Lower lobe of right lung (tissue), 2 donors: ENCODE measurements at regions not wholly inside any gene's neighbourhood (a gene's known extent, or its start where the extent isn't known, plus 50 kb on each side); places are given as distances from the start of the nearest gene placed in this dataset.

Source experiments
- ATAC-seq, 2 donors: fragments of 200-7000 bp; cut with Tn5 transposase; one replicate each; pipeline ENCODE4 v1.9.1; 2020 to 2022; ENCODE audit warnings: mild to moderate bottlenecking in 2 of 2, moderate library complexity in 2 of 2
- DNase-seq: peaks from one replicate; pipeline ENCODE4 v3.0.0-alpha.2; 2020
- H3K27ac ChIP-seq: fragments of 200-600 bp; one replicate; pipeline ENCODE4 v1.8.0; 2022
- H3K27me3 ChIP-seq: fragments of 200-600 bp; one replicate; pipeline ENCODE4 v1.8.0; 2022; ENCODE audit warnings: low read depth
- H3K36me3 ChIP-seq: fragments of 200-600 bp; one replicate; pipeline ENCODE4 v1.8.0; 2022; ENCODE audit warnings: mild to moderate bottlenecking
- H3K4me1 ChIP-seq: fragments of 200-600 bp; one replicate; pipeline ENCODE4 v1.8.0; 2022
- H3K4me3 ChIP-seq: fragments of 200-600 bp; one replicate; pipeline ENCODE4 v1.8.0; 2022; ENCODE audit warnings: mild to moderate bottlenecking
- H3K9me3 ChIP-seq: fragments of 200-600 bp; one replicate; pipeline ENCODE4 v1.8.0; 2022
- CTCF ChIP-seq: fragments of 200-600 bp; IDR thresholded peaks from one replicate; pipeline ENCODE4 v1.8.0; 2022; ENCODE audit warnings: antibody characterized with exemption, mild to moderate bottlenecking
- intact Hi-C: fragments of 100-400 bp; cut with DNase I; formaldehyde crosslinking; loops from one replicate; pipeline ENCODE4 v1.11.0; 2022
- donor health status: DM: no; HTN: yes; CAD: no; lungs with severe emphysema.

- Histone ChIP-seq H3K27ac (no peak overlapping the region), H3K4me3 (no peak overlapping the region), H3K27me3 (no peaks in the 10 kb centered on the region), H3K4me1 (no peaks in the 10 kb centered on the region), H3K9me3 (no peaks in the 10 kb centered on the region), H3K36me3 (no peaks in the 10 kb centered on the region)
- no peak for TF ChIP-seq CTCF
- DNase-seq, result no peak
- intact Hi-C loops, result no loop called here
- ATAC-seq, result no peak
Observed at GRCh38 chr10:124262971-124263370, 155.8 kb downstream of the OAT start.

DNA sequence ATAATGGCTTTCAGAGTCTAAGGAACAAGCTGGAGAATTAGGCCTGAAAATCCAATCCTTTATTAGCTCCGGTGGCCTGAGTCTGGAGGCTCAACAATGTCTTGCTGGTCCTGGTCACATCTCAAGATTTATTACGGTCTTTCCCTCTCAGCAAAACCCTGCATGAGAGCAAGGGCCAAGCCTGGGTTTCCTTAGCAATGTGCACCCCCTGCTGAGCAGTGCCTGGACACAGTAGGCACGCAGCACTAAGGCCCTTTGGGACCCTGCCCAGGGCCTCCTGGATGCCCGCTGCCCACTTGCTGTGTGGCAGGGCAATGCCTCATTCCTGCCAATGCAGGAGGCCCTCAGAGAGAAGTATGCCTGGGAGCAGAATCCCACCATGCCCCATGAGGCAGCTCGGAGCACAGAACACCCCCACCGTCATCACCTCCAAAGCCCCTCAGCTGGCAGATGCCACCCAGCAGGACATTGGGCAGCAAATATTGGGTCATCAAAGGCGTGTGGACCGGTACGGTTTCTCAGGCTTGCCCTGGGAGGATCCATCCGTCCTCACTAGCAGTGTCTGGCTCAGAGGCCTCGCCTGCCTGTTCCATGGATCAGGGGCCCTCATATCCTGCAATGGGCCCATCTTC is 156.4 kb downstream of the OAT start:
- Histone ChIP-seq H3K9me3 (no peaks in the 10 kb centered on the region), H3K27me3 (no peaks in the 10 kb centered on the region), H3K4me3 (no peak overlapping the region), H3K27ac (no peak overlapping the region), H3K36me3 (no peaks in the 10 kb centered on the region), H3K4me1 (no peaks in the 10 kb centered on the region)
- intact Hi-C loops, result no loop called here
- no peak for DNase-seq
- ATAC-seq, result no peak
- peak; percentile 20 for TF ChIP-seq CTCF

DNA sequence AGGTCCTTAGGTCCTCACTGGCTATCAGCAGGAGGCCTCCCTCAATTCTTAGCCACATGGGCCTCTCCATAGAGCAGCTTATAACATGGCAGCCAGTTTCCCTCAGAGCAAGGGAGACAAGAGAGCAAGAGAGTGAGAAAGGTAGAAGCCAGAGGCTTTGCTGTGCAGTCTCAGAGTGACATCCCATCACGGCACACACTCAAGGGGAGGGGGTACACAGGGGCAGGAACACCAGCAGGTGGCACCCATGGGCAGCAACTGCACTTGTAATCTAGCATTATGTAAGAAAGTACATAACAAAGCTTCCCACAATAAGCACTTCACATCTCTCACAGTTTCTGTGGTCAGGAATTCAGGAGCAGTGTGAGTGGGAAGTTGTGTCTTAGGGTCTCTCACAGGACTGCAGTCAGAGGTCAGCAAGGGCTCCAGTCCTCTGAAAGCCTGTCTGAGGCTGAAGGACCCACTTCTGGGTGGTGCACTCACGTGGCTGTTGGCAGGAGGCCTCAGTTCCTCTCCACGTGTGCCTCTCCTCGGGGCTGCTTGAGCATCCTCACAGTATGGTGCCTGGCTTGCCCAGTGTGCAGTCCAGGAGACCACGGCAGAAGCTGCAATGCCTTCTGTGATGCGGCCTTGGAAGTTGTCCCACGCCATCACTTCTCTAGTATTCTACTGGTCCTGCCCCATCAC is 159.4 kb downstream of the OAT start:
- TF ChIP-seq CTCF, result no peak
- H3K36me3 ChIP-seq, result no peaks in the 10 kb centered on the region
- H3K4me3 ChIP-seq, result no peak overlapping the region
- no peaks in the 10 kb centered on the region for H3K9me3 ChIP-seq
- intact Hi-C loops, result no loop called here
- no peaks in the 10 kb centered on the region for H3K4me1 ChIP-seq
- DNase-seq (peak; percentile 46), ATAC-seq (peak; percentile 18 to 25)
- no peaks in the 10 kb centered on the region for H3K27me3 ChIP-seq
- H3K27ac ChIP-seq, result no peak overlapping the region

DNA sequence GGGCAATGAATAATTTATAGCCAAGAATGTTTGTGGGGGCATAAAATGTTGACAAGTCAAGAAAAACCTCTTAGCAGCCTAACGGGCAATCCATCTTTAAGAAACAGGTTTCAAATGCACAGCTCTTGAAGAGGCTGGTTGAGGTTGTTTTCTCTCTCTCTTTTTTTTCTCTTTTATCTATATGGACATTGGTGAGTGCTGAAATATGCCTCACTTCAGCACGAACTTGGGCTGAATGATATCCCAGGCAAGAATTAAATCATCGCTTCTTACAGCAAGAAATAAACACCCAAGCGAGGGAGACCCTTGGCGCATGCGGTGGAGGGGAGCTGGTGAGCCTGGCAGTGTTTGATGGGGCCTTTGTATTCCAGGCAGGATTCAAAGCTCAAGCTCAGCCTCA is 160.9 kb downstream of the OAT start:
- no peak for TF ChIP-seq CTCF
- intact Hi-C loops, result no loop called here
- Histone ChIP-seq H3K27me3 (no peaks in the 10 kb centered on the region), H3K4me1 (no peaks in the 10 kb centered on the region), H3K4me3 (no peak overlapping the region), H3K27ac (no peak overlapping the region), H3K36me3 (no peaks in the 10 kb centered on the region), H3K9me3 (no peaks in the 10 kb centered on the region)
- DNase-seq, result peak; percentile 14
- no peak for ATAC-seq

DNA sequence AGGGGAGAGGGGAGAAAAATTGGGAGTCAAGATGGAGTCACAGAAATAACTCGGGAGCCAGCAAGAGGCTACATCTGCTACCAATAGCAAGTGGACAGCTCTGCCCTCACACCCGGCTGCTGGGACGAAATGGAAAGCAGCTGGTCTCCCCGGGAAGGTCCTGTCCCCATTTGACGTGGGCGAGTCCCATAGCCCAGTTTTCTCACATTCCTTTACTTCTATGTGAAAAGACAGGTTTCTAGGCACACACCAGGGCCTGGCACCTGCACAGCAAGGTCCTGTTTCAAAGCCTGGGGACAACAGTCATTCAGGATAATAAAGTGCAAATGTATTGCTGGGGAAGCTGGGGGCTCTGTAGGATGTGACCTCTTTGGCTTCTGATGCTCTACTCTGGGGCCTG is 162.6 kb downstream of the OAT start:
- no peak for DNase-seq
- ATAC-seq, result no peak
- Histone ChIP-seq H3K9me3 (no peaks in the 10 kb centered on the region), H3K4me3 (no peak overlapping the region), H3K4me1 (no peaks in the 10 kb centered on the region), H3K36me3 (no peaks in the 10 kb centered on the region), H3K27me3 (no peaks in the 10 kb centered on the region), H3K27ac (no peak overlapping the region)
- intact Hi-C loops, result no loop called here
- TF ChIP-seq CTCF, result no peak
